ENCODE measurements at regions not wholly inside any gene's neighbourhood (a gene's known extent, or its start where the extent isn't known, plus 50 kb on each side); places are given as distances from the start of the nearest gene placed in this dataset.
A peak's percentile ranks its signal among the peaks of the same experiment; 100 is the strongest.
"Not testable (repeated sequence)": the region's sequence is repeated elsewhere in the genome, so short reads cannot be mapped to it uniquely, and the experiment has no call there.

- no peak for DNase-seq
These were observed 51.0 kb upstream of the IRX5 start for GRCh38 chr16:54879681-54880080.

GRCh38 chr16:54878301-54878700 lies 52.4 kb upstream of the IRX5 start:
- DNase-seq, result no peak

GRCh38 chr16:54875443-54875842 lies 55.2 kb upstream of the IRX5 start:
- peak; percentile 17 for DNase-seq

GRCh38 chr16:54873716-54874373 lies 56.8 kb upstream of the IRX5 start:
- not testable (repeated sequence) for DNase-seq

- no peak for DNase-seq
These were observed 57.6 kb upstream of the IRX5 start for GRCh38 chr16:54873071-54873470.

GRCh38 chr16:54870151-54870550 lies 60.5 kb upstream of the IRX5 start:
- no peak for DNase-seq

GRCh38 chr16:54867302-54867832 lies 63.3 kb upstream of the IRX5 start:
- no peak for DNase-seq

GRCh38 chr16:54862529-54862928 lies 68.1 kb upstream of the IRX5 start:
- no peak for DNase-seq

- DNase-seq, result no peak
These were observed 73.8 kb upstream of the IRX5 start for GRCh38 chr16:54856871-54857270.

GRCh38 chr16:54847609-54848008 lies 83.1 kb upstream of the IRX5 start:
- DNase-seq, result no peak

GRCh38 chr16:54847207-54847606 lies 83.5 kb upstream of the IRX5 start:
- DNase-seq, result no peak

- DNase-seq, result no peak
These were observed 83.9 kb upstream of the IRX5 start for GRCh38 chr16:54846766-54847165.

GRCh38 chr16:54843424-54843750 lies 87.3 kb upstream of the IRX5 start:
- no peak for DNase-seq

- no peak for DNase-seq
These were observed 87.8 kb upstream of the IRX5 start for GRCh38 chr16:54842743-54843423.

GRCh38 chr16:54829691-54830090 lies 101.0 kb upstream of the IRX5 start:
- no peak for DNase-seq

GRCh38 chr16:54822892-54823291 lies 107.8 kb upstream of the IRX5 start:
- DNase-seq, result no peak

GRCh38 chr16:54822492-54822891 lies 108.2 kb upstream of the IRX5 start:
- no peak for DNase-seq

- no peak for DNase-seq
These were observed 108.9 kb upstream of the IRX5 start for GRCh38 chr16:54821731-54822130.

- no peak for DNase-seq
These were observed 112.6 kb upstream of the IRX5 start for GRCh38 chr16:54817940-54818574.

GRCh38 chr16:54817432-54817831 lies 113.2 kb upstream of the IRX5 start:
- peak; percentile 52 for DNase-seq

- DNase-seq, result peak; percentile 8
These were observed 114.2 kb upstream of the IRX5 start for GRCh38 chr16:54816471-54816870.

GRCh38 chr16:54815177-54815576 lies 115.5 kb upstream of the IRX5 start:
- no peak for DNase-seq

- no peak for DNase-seq
These were observed 116.9 kb upstream of the IRX5 start for GRCh38 chr16:54813778-54814177.

- DNase-seq, result no peak
These were observed 118.4 kb upstream of the IRX5 start for GRCh38 chr16:54812229-54812628.

Data from RPMI8226 (cell line).